ENCODE measurements at regions not wholly inside any gene's neighbourhood (a gene's known extent, or its start where the extent isn't known, plus 50 kb on each side); places are given as distances from the start of the nearest gene placed in this dataset.

DNA sequence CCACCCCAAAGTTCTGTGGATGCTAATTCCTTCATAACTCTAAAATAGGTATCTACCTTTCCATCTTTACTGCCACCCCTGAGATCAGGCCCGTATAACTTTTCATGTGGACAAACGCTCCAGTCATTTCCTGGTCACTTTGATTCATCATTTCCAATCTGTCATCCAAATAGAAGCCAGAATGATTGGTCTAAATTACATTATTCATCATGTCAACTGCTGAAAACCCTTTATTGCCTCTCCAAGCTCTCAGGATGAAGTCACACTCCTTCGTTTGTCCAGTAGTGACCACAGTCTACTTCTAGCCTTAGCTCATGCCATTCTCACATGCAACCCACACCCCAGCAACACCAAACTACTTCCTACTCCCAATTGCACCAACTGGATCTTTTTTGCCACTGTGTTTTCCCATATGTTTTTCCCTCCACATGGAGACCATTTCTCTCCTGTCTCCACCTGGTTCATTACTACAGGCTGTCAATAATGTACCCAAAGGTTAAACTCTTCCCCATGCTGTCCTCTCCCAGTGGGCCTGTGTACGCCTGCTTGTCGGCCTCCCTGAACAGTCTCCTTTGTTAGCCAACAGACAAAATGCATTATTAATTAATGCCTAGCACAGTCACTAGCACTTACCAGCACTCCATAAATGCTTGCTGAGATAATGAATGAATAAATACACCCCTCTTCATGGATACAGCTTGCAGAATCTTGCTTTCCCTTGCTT lies 382.6 kb upstream of the NOCT start:
- TF ChIP-seq POLR2AphosphoS5 (IDR thresholded peaks at IDR 0.05; ENCODE audit: borderline replicate concordance, low read depth, low read length), result no peak
- TF ChIP-seq EZH2 (IDR thresholded peaks at IDR 0.05), result no peak
